IMR-90 (cell line): ENCODE measurements at regions not wholly inside any gene's neighbourhood (a gene's known extent, or its start where the extent isn't known, plus 50 kb on each side); places are given as distances from the start of the nearest gene placed in this dataset.

Experiments
- BHLHE40 ChIP-seq: fragments of 150-350 bp; IDR thresholded peaks from 2 replicates; pipeline ENCODE4 v1.6.1; 2016; ENCODE audit warnings: mild to moderate bottlenecking, low read depth, low read length
- CHD1 ChIP-seq: IDR thresholded peaks from 2 replicates; pipeline ENCODE4 v1.6.1; 2012; ENCODE audit warnings: low read depth, low read length, improper control_type of control experiment
- FOS ChIP-seq: fragments of 150-350 bp; IDR thresholded peaks from 2 replicates; pipeline ENCODE4 v1.6.1; 2016; ENCODE audit warnings: low read depth, low read length
- MAZ ChIP-seq: IDR thresholded peaks from 2 replicates; pipeline ENCODE4 v1.6.1; 2012; ENCODE audit warnings: low read depth, mild to moderate bottlenecking, low read length, improper control_type of control experiment, moderate library complexity, borderline replicate concordance
- MXI1 ChIP-seq: IDR thresholded peaks from 2 replicates; pipeline ENCODE4 v1.6.1; 2012; ENCODE audit warnings: low read depth, mild to moderate bottlenecking, low read length, moderate library complexity, borderline replicate concordance
- NFE2L2 ChIP-seq: fragments of 150-350 bp; IDR thresholded peaks from 2 replicates; pipeline ENCODE4 v1.6.1; 2016; ENCODE audit warnings: low read depth, mild to moderate bottlenecking, low read length
- POLR2A ChIP-seq: IDR thresholded peaks from 2 replicates; pipeline ENCODE4 v1.6.1; 2012; ENCODE audit warnings: mild to moderate bottlenecking, low read depth, low read length
- RAD21 ChIP-seq: IDR thresholded peaks from 2 replicates; pipeline ENCODE4 v1.6.1; 2012; ENCODE audit warnings: low read length, improper control_type of control experiment
- RFX5 ChIP-seq: IDR thresholded peaks from 2 replicates; pipeline ENCODE4 v1.8.0; 2012; ENCODE audit warnings: low read depth, mild to moderate bottlenecking, low read length, moderate library complexity
- SMC3 ChIP-seq: fragments of 150-350 bp; IDR thresholded peaks from 2 replicates; pipeline ENCODE4 v1.6.1; 2016; ENCODE audit warnings: low read depth, mild to moderate bottlenecking, antibody characterized with exemption, low read length, moderate library complexity
- TF ChIP-seq, protein P1 (sequence below): conservative IDR thresholded peaks from 2 replicates; pipeline ENCODE4 v1.5.1; 2012; ENCODE audit warnings: mild to moderate bottlenecking, low read depth, low read length, improper control_type of control experiment
- TF ChIP-seq, protein P2 (sequence below): fragments of 150-350 bp; IDR thresholded peaks from 2 replicates; pipeline ENCODE4 v1.6.1; 2017; ENCODE audit warnings: mild to moderate bottlenecking, antibody characterized with exemption, low read length, low read depth

GRCh38 chr18:57087644-57088376 lies 59.1 kb upstream of the BOD1L2 start:
- TF ChIP-seq, protein P1, sequence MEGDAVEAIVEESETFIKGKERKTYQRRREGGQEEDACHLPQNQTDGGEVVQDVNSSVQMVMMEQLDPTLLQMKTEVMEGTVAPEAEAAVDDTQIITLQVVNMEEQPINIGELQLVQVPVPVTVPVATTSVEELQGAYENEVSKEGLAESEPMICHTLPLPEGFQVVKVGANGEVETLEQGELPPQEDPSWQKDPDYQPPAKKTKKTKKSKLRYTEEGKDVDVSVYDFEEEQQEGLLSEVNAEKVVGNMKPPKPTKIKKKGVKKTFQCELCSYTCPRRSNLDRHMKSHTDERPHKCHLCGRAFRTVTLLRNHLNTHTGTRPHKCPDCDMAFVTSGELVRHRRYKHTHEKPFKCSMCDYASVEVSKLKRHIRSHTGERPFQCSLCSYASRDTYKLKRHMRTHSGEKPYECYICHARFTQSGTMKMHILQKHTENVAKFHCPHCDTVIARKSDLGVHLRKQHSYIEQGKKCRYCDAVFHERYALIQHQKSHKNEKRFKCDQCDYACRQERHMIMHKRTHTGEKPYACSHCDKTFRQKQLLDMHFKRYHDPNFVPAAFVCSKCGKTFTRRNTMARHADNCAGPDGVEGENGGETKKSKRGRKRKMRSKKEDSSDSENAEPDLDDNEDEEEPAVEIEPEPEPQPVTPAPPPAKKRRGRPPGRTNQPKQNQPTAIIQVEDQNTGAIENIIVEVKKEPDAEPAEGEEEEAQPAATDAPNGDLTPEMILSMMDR = no peak
- TF ChIP-seq MXI1 (no peak), FOS (no peak), SMC3 (no peak), POLR2A (no peak), BHLHE40 (no peak), RFX5 (no peak), RAD21 (no peak), NFE2L2 (no peak), CHD1 (no peak), MAZ (no peak)
- TF ChIP-seq, protein P2, sequence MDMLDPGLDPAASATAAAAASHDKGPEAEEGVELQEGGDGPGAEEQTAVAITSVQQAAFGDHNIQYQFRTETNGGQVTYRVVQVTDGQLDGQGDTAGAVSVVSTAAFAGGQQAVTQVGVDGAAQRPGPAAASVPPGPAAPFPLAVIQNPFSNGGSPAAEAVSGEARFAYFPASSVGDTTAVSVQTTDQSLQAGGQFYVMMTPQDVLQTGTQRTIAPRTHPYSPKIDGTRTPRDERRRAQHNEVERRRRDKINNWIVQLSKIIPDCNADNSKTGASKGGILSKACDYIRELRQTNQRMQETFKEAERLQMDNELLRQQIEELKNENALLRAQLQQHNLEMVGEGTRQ = no peak
